MM.1S (cell line): ENCODE measurements at regions not wholly inside any gene's neighbourhood (a gene's known extent, or its start where the extent isn't known, plus 50 kb on each side); places are given as distances from the start of the nearest gene placed in this dataset.

ENCODE experiments used
- DNase-seq: peaks from one replicate; pipeline ENCODE4 v3.0.0-alpha.2; 2015
- H2AFZ ChIP-seq: fragments of 300-600 bp; sonication (generic); 2 replicates; pipeline ENCODE4 v1.6.0; 2016; ENCODE audit warnings: antibody characterized with exemption, low read length
- H3F3A ChIP-seq: fragments of 300-600 bp; sonication (generic); 2 replicates; pipeline ENCODE4 v1.6.1; 2016; ENCODE audit warnings: mild to moderate bottlenecking, antibody characterized with exemption, low read length, moderate library complexity, mixed read lengths; ENCODE audit not compliant: insufficient read depth
- H3K27ac ChIP-seq: fragments of 300-600 bp; sonication (generic); 2 replicates; pipeline ENCODE4 v1.5.1; 2016; ENCODE audit warnings: mild to moderate bottlenecking, low read length
- H3K27me3 ChIP-seq: fragments of 300-600 bp; sonication (generic); replicated peaks from 2 replicates; pipeline ENCODE4 v1.6.0; 2016; ENCODE audit warnings: low read length; ENCODE audit not compliant: insufficient read depth
- H3K36me3 ChIP-seq: fragments of 300-600 bp; sonication (generic); replicated peaks from 2 replicates; pipeline ENCODE4 v1.6.1; 2016; ENCODE audit warnings: mild to moderate bottlenecking, low read length, mixed read lengths; ENCODE audit not compliant: insufficient read depth
- H3K4me1 ChIP-seq: fragments of 300-600 bp; sonication (generic); 2 replicates; pipeline ENCODE4 v1.6.1; 2016; ENCODE audit warnings: low read length, mixed read lengths
- H3K4me2 ChIP-seq: fragments of 300-600 bp; sonication (generic); 2 replicates; pipeline ENCODE4 v1.6.0; 2016; ENCODE audit warnings: low read depth, low read length
- H3K4me3 ChIP-seq: fragments of 300-600 bp; sonication (generic); 2 replicates; pipeline ENCODE4 v1.5.1; 2016; ENCODE audit warnings: low read length, mixed read lengths
- H3K79me2 ChIP-seq: fragments of 300-600 bp; sonication (generic); 2 replicates; pipeline ENCODE4 v1.6.1; 2016; ENCODE audit warnings: mixed run types, low read length, mixed read lengths
- H3K9ac ChIP-seq: fragments of 300-600 bp; sonication (generic); 2 replicates; pipeline ENCODE4 v1.6.1; 2016; ENCODE audit warnings: low read length, mixed read lengths
- H3K9me2 ChIP-seq: fragments of 300-600 bp; sonication (generic); replicated peaks from 2 replicates; pipeline ENCODE4 v1.6.1; 2016; ENCODE audit warnings: mild to moderate bottlenecking, low read length, mixed read lengths; ENCODE audit not compliant: insufficient read depth
- H3K9me3 ChIP-seq: fragments of 300-600 bp; sonication (generic); replicated peaks from 2 replicates; pipeline ENCODE4 v1.6.1; 2016; ENCODE audit warnings: mild to moderate bottlenecking, low read length, mixed read lengths; ENCODE audit not compliant: insufficient read depth
- H4K20me1 ChIP-seq: fragments of 300-600 bp; sonication (generic); 2 replicates; pipeline ENCODE4 v1.6.1; 2016; ENCODE audit warnings: mild to moderate bottlenecking, low read length, moderate library complexity, mixed read lengths; ENCODE audit not compliant: insufficient read depth
- EZH2 ChIP-seq: fragments of 300-600 bp; sonication (generic); optimal IDR thresholded peaks from 2 replicates; pipeline ENCODE3; 2017; ENCODE audit warnings: low read depth, mild to moderate bottlenecking, antibody characterized with exemption, low read length, mixed read lengths
- EZH2phosphoT487 ChIP-seq: fragments of 300-600 bp; sonication (generic); IDR thresholded peaks from 2 replicates; pipeline ENCODE4 v1.6.1; 2018; ENCODE audit warnings: antibody characterized with exemption, low read length
- TF ChIP-seq, protein P1 (sequence below): fragments of 300-600 bp; sonication (generic); IDR thresholded peaks from 2 replicates; pipeline ENCODE4 v1.5.1; 2016; ENCODE audit warnings: antibody characterized with exemption, low read length, mixed read lengths

DNA sequence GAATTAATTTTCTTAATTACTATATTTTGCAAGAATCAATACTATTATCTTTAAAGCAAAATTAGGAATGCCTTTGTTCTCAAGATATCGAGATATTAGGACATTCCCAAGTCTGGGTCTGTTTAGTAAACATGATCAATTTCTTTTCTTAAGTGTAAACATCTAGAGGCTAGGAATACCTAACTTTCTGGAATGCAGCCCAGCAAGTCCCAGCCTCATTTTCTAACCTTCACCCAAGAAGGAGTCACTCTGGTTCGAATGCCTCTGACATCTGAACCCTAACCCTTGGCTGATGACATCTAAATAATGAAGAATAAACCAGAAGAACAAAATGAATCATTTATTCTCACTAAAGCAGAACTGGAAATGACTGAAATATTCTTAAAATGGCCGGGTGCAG, 297.5 kb upstream of the IRX3 start:
- TF ChIP-seq, protein P1, sequence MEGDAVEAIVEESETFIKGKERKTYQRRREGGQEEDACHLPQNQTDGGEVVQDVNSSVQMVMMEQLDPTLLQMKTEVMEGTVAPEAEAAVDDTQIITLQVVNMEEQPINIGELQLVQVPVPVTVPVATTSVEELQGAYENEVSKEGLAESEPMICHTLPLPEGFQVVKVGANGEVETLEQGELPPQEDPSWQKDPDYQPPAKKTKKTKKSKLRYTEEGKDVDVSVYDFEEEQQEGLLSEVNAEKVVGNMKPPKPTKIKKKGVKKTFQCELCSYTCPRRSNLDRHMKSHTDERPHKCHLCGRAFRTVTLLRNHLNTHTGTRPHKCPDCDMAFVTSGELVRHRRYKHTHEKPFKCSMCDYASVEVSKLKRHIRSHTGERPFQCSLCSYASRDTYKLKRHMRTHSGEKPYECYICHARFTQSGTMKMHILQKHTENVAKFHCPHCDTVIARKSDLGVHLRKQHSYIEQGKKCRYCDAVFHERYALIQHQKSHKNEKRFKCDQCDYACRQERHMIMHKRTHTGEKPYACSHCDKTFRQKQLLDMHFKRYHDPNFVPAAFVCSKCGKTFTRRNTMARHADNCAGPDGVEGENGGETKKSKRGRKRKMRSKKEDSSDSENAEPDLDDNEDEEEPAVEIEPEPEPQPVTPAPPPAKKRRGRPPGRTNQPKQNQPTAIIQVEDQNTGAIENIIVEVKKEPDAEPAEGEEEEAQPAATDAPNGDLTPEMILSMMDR, result no peak
- TF ChIP-seq EZH2phosphoT487 (no peak), EZH2 (no peak)
- Histone ChIP-seq H3K4me2 (no peak overlapping the region), H3K9me3 (no peaks in the 10 kb centered on the region), H4K20me1 (no peaks in the 10 kb centered on the region), H3K4me3 (no peak overlapping the region), H3K4me1 (no peaks in the 10 kb centered on the region), H3K9me2 (no peaks in the 10 kb centered on the region), H3F3A (no peaks in the 10 kb centered on the region), H3K79me2 (no peaks in the 10 kb centered on the region), H3K9ac (no peak overlapping the region), H3K36me3 (no peaks in the 10 kb centered on the region), H2AFZ (no peak overlapping the region), H3K27me3 (no peaks in the 10 kb centered on the region), H3K27ac (no peak overlapping the region)
- no peak for DNase-seq

DNA sequence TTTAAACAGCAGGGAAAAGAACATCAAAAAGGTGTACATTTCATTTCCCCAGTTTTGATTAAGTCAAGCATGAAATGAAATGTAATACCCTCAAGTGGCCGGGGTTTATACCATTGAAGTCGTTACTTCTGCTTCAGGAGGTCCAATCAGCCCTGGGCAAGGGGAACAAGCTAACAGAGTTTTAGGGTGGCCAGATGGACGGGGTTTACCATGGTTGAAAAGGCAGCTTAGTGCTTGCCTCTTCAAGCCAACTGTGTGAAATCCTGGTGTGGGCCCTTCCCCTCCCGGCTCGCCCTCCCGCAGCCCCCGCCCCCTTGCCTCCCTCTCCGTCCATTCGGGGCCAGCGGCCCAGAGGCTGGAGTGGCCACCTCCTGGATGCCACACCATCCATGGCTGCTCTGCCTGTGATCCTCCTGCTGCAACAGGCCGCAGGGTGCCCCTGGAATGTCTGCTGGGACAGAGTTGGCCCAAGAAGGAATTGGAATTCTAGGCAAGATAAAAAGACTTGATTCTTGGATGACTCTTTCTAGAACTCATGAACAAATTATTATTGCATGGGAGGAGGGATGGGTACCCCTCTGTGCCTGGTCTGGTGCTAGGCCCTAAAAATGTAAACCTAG, 296.2 kb upstream of the IRX3 start:
- Histone ChIP-seq H3K27me3 (no peaks in the 10 kb centered on the region), H4K20me1 (no peaks in the 10 kb centered on the region), H3K9me2 (no peaks in the 10 kb centered on the region), H2AFZ (no peak overlapping the region), H3K4me2 (no peak overlapping the region), H3K79me2 (no peaks in the 10 kb centered on the region), H3K4me3 (no peak overlapping the region), H3F3A (no peaks in the 10 kb centered on the region), H3K36me3 (no peaks in the 10 kb centered on the region), H3K9ac (no peak overlapping the region), H3K4me1 (no peaks in the 10 kb centered on the region), H3K9me3 (no peaks in the 10 kb centered on the region), H3K27ac (no peak overlapping the region)
- TF ChIP-seq EZH2 (no peak), EZH2phosphoT487 (no peak)
- TF ChIP-seq, protein P1, result no peak
- DNase-seq, result no peak

DNA sequence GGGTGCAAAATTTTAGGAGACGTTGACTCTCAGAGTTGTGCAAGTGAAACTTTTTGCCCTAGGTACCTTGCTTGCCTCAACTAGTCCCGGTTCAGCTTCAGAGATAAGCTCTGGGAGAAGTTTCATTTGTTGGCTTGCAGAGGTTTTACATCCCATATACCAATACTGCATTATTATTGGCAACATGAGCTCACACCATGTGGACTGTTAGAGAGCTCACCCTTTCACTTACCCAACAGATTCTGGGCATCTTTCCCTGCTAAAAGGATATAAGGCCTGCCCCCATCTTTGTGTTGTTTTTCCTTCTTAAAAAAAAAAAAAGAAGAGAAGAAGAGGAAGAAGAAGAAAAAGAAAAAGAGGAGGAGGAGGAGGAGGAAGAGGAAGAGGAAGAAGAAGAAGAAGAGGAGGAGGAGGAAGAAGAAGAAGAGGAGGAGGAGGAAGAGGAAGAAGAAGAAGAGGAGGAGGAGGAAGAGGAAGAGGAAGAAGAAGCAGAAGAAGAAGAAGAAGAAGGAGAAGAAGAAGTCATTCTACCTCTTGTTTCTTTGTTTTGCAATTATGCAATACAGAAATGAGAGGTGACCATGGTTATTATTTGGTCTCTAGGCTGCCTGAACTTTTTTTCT, 292.6 kb upstream of the IRX3 start:
- H3K27ac ChIP-seq, result no peak overlapping the region
- no peaks in the 10 kb centered on the region for H3K27me3 ChIP-seq
- H3K9ac ChIP-seq, result no peak overlapping the region
- no peak overlapping the region for H2AFZ ChIP-seq
- TF ChIP-seq, protein P1, result no peak
- TF ChIP-seq EZH2phosphoT487, result no peak
- TF ChIP-seq EZH2, result no peak
- no peaks in the 10 kb centered on the region for H3K36me3 ChIP-seq
- H3K79me2 ChIP-seq, result no peaks in the 10 kb centered on the region
- no peaks in the 10 kb centered on the region for H3K4me1 ChIP-seq
- no peak overlapping the region for H3K4me3 ChIP-seq
- H3F3A ChIP-seq, result no peaks in the 10 kb centered on the region
- H3K4me2 ChIP-seq, result no peak overlapping the region
- no peak for DNase-seq
- no peaks in the 10 kb centered on the region for H3K9me3 ChIP-seq
- H3K9me2 ChIP-seq, result no peaks in the 10 kb centered on the region
- no peaks in the 10 kb centered on the region for H4K20me1 ChIP-seq
